HCT116 (cell line): ENCODE measurements at regions not wholly inside any gene's neighbourhood (a gene's known extent, or its start where the extent isn't known, plus 50 kb on each side); places are given as distances from the start of the nearest gene placed in this dataset.
"Not testable (repeated sequence)": the region's sequence is repeated elsewhere in the genome, so short reads cannot be mapped to it uniquely, and the experiment has no call there.

Experiments used
- ATAC-seq: fragments of 200-7000 bp; cut with Tn5 transposase; 2 replicates; pipeline ENCODE4 v1.9.1; 2020; ENCODE audit warnings: mild to moderate bottlenecking, moderate library complexity
- BruUV-seq: library from RNA; stranded (reverse); fragments of 400-500 nt; replicated peaks from 2 replicates; lab custom pipeline; 2021; lab: Mats Ljungman, UMichigan
- CTCF ChIA-PET: fragments of 300-600 bp; sonication (Branson Sonifier 250); formaldehyde crosslinking; loops from one replicate; lab custom pipeline; 2021; ENCODE audit warnings: antibody characterized with exemption; lab: Charles Lee
- POLR2A ChIA-PET: fragments of 300-600, 350-600 bp; sonication (Branson Sonifier 250); formaldehyde crosslinking; loops from one replicate; lab custom pipeline; 2021; ENCODE audit warnings: antibody characterized with exemption; lab: Charles Lee
- RAD21 ChIA-PET, 2 experiments: fragments of 300-600 bp; sonication (Branson Sonifier 250); formaldehyde crosslinking; loops; one replicate each; lab custom pipeline; 2023; ENCODE audit warnings: low total read pairs in 2 of 2; ENCODE audit not compliant: uncharacterized antibody in 2 of 2, unreplicated experiment in 2 of 2, low non-redundant PET in 1 of 2; lab: Charles Lee
- DNase-seq: peaks from one replicate; pipeline ENCODE4 v3.0.0-alpha.2; 2010; ENCODE audit warnings: low read depth, low spot score
- H2AFZ ChIP-seq: fragments of 200-600 bp; shearing (Covaris generic), sonication (generic); 2 replicates; pipeline ENCODE4 v1.6.1; 2017; ENCODE audit warnings: low read depth, mixed run types, mixed read lengths, antibody characterized with exemption, low read length; ENCODE audit not compliant: poor library complexity, severe bottlenecking
- H3K27ac ChIP-seq: 2 replicates; pipeline ENCODE4 v1.5.1; 2012; ENCODE audit warnings: low read depth, low read length
- H3K27me3 ChIP-seq: fragments of 200-600 bp; sonication (generic); 2 replicates; pipeline ENCODE4 v1.6.1; 2016; ENCODE audit warnings: mixed run types, low read length, mixed read lengths; ENCODE audit not compliant: insufficient read depth
- H3K36me3 ChIP-seq, 2 experiments: fragments of 200-500 bp in 1 of 2; fragments of 200-600 bp in 1 of 2; sonication (Bioruptor generic) in 1 of 2; sonication (generic) in 1 of 2; 2 replicates each; pipeline versions ENCODE4 v1.5.1 to v1.6.1; 2014 to 2016; ENCODE audit warnings: low read length in 2 of 2, inconsistent platforms in 1 of 2, mixed read lengths in 1 of 2, mixed run types in 1 of 2; ENCODE audit not compliant: insufficient read depth in 2 of 2, control insufficient read depth in 1 of 2
- H3K4me1 ChIP-seq, 2 experiments: fragments of 200-600 bp in 1 of 2; sonication (generic) in 1 of 2; 2 replicates each; pipeline versions ENCODE4 v1.5.1 to v1.6.1; 2012 to 2017; ENCODE audit warnings: low read length in 2 of 2, inconsistent platforms in 1 of 2, mild to moderate bottlenecking in 1 of 2, mixed read lengths in 1 of 2, mixed run types in 1 of 2, moderate library complexity in 1 of 2; ENCODE audit not compliant: insufficient read depth in 2 of 2, control insufficient read depth in 1 of 2
- H3K4me2 ChIP-seq: fragments of 200-600 bp; sonication (generic); 2 replicates; pipeline ENCODE4 v1.6.1; 2017; ENCODE audit warnings: mixed run types, low read length, mixed read lengths
- H3K4me3 ChIP-seq, 2 experiments: fragments of 200-600 bp in 1 of 2; sonication (generic) in 1 of 2; replicated peaks in 1 of 2; 2 replicates each; pipeline ENCODE4 v1.5.1; 2011 to 2016; ENCODE audit warnings: low read length in 2 of 2, control low read depth in 1 of 2, low read depth in 1 of 2, mild to moderate bottlenecking in 1 of 2, mixed read lengths in 1 of 2, mixed run types in 1 of 2
- H3K79me2 ChIP-seq: fragments of 200-600 bp; sonication (generic); 2 replicates; pipeline ENCODE4 v1.6.1; 2017; ENCODE audit warnings: mild to moderate bottlenecking, mixed run types, low read length, moderate library complexity, mixed read lengths; ENCODE audit not compliant: insufficient read depth
- H3K9ac ChIP-seq: fragments of 200-600 bp; sonication (generic); 2 replicates; pipeline ENCODE4 v1.6.1; 2016; ENCODE audit warnings: low read length, mixed read lengths
- H3K9me2 ChIP-seq: fragments of 200-600 bp; sonication (generic), shearing (Covaris generic); 2 replicates; pipeline ENCODE4 v1.6.1; 2017; ENCODE audit warnings: mixed run types, mild to moderate bottlenecking, moderate library complexity; ENCODE audit not compliant: insufficient read depth
- H3K9me3 ChIP-seq, 2 experiments: fragments of 200-500 bp in 1 of 2; fragments of 200-600 bp in 1 of 2; sonication (Bioruptor generic) in 1 of 2; sonication (generic) in 1 of 2; 2 replicates each; pipeline ENCODE4 v1.6.1; 2014 to 2017; ENCODE audit warnings: low read length in 2 of 2, mixed read lengths in 2 of 2, inconsistent platforms in 1 of 2, low read depth in 1 of 2, mild to moderate bottlenecking in 1 of 2, mixed run types in 1 of 2, moderate library complexity in 1 of 2; ENCODE audit not compliant: control insufficient read depth in 1 of 2, insufficient read depth in 1 of 2
- H4K20me1 ChIP-seq: fragments of 200-600 bp; sonication (generic), shearing (Covaris generic); 2 replicates; pipeline ENCODE4 v1.6.1; 2017; ENCODE audit warnings: mixed run types, mild to moderate bottlenecking, moderate library complexity; ENCODE audit not compliant: insufficient read depth
- intact Hi-C: fragments of 100-400 bp; cut with micrococcal nuclease; formaldehyde crosslinking; loops from 2 replicates; pipeline ENCODE4 v1.10.0; 2022

DNA sequence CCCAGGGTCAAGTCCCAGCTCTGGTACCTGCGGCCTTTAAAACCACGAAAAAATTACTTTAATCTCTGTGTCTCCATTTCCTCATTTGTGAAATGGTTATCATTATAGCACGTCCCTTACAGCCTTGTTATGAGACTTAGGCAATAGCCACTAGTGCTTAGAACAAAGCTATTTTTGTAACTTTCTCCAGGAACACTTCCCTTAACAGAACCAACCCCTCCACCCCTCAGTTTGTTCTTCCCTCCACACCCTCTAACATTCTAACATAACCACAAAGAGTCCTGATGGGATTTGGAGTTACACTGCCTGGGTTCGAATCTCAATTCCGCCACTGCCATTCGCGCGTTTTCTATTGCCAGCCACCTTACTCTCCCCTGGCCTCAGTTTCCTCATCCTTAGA is 2777.4 kb upstream of the TPTE start:
- H2AFZ ChIP-seq, CTCF ChIA-PET, H3K36me3 ChIP-seq, H3K4me3 ChIP-seq, intact Hi-C loops, H3K79me2 ChIP-seq, ATAC-seq, DNase-seq, H3K27ac ChIP-seq, H3K4me1 ChIP-seq, POLR2A ChIA-PET, H3K9me3 ChIP-seq, H4K20me1 ChIP-seq, H3K9me2 ChIP-seq, RAD21 ChIA-PET, H3K4me2 ChIP-seq, H3K9ac ChIP-seq, BruUV-seq, H3K27me3 ChIP-seq: not testable (repeated sequence)

DNA sequence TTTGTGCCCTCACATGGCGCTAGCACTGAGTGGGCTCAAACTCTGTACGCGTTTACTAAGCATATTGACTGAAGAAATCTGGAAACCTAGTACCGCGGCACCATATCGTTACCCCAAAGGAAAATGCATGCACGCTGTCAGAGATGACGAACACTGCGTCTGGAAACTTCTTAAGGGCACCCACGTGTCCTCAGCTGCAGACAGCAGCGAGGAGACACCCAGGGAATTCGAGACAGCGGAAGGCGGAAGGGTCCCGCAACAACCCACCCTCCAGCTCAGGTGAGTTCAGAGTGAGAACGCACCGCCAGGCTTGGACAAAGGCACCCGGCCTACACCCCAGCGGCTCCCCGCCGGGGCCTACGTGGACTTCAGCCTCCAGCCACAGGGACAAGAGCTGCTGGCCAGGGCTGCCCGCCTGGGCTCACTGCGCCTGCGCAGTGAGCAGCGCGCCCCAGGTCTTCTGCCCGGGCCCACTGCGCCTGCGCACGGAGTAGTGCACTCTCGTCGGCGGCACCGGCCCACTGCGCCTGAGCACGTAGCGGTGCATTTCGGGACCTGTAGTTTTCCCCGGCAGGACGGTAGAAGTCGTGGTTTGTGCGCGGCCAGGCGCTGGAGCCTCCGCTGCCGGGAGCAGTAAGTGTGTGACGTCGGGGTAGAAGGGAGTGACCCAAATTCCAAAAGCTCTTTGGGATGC is 2776.8 kb upstream of the TPTE start:
- CTCF ChIA-PET, RAD21 ChIA-PET: not testable (repeated sequence)

DNA sequence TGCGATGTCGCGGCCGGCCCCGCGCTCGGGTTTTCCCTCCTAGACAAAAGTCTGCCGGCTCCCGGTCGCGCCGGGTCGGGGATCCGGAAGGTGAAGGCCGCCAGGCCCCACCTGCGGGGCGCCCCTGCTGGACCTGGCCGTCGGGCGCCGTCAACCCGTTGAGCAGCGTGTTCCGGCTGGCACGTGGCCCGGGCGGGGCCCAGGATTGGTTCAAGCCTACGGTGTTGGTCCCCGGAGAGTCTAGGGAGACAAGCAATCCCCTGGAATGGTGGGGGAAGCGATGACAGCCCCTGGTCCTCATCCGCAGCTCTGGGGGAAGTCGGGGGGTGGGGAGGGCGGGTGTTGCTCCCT is 2776.3 kb upstream of the TPTE start:
- H3K4me3 ChIP-seq, RAD21 ChIA-PET, H2AFZ ChIP-seq, POLR2A ChIA-PET, H3K9ac ChIP-seq, intact Hi-C loops, DNase-seq, H3K9me3 ChIP-seq, H3K36me3 ChIP-seq, H4K20me1 ChIP-seq, BruUV-seq, CTCF ChIA-PET, H3K9me2 ChIP-seq, H3K4me2 ChIP-seq, H3K27ac ChIP-seq, H3K27me3 ChIP-seq, H3K79me2 ChIP-seq, H3K4me1 ChIP-seq: not testable (repeated sequence)
- ATAC-seq: peak; percentile 88

More for the DNA sequence above, 2776.8 kb upstream of the TPTE start:
- POLR2A ChIA-PET, H3K4me2 ChIP-seq, H3K27me3 ChIP-seq, H4K20me1 ChIP-seq, DNase-seq, H3K9me2 ChIP-seq, intact Hi-C loops, H3K36me3 ChIP-seq, H3K4me3 ChIP-seq, BruUV-seq, H3K9ac ChIP-seq, H3K4me1 ChIP-seq, H3K27ac ChIP-seq, H3K79me2 ChIP-seq, H2AFZ ChIP-seq, H3K9me3 ChIP-seq: not testable (repeated sequence)
- ATAC-seq: peak; percentile 99

DNA sequence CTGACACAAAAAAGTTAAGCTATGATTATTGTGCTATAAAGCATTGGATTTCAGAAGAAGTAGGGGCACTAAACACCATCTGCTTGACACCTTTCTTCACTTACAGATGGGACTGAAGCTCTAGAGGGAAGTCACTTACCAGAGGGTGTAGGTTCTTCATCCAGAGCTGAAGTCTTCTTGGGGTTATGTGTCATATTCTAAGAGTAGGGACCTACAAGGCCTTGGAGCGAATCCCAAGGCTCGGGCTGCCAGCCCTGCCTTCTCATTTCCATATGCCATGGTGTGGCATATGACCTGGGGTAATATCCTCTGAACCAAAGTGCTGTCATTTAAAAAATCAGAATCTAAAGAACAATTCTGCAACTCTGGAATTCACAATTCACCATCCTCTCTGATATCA is 2773.4 kb upstream of the TPTE start:
- H3K4me3 ChIP-seq, H3K79me2 ChIP-seq, CTCF ChIA-PET, H3K9me2 ChIP-seq, intact Hi-C loops, RAD21 ChIA-PET, H3K9me3 ChIP-seq, H3K4me2 ChIP-seq, H3K9ac ChIP-seq, POLR2A ChIA-PET, BruUV-seq, H3K27me3 ChIP-seq, H3K4me1 ChIP-seq, ATAC-seq, H3K27ac ChIP-seq, DNase-seq, H2AFZ ChIP-seq, H4K20me1 ChIP-seq, H3K36me3 ChIP-seq: not testable (repeated sequence)
